Stimulated activated memory B cell treated with anti-CD40 and anti-IgM and Interleukin-4, amounts not matched to agents 10 μg/mL and 1 μg/mL and 100 μg/mL, for 72 hours (primary cell): ENCODE measurements at regions not wholly inside any gene's neighbourhood (a gene's known extent, or its start where the extent isn't known, plus 50 kb on each side); places are given as distances from the start of the nearest gene placed in this dataset.

Experiments used
- ATAC-seq: fragments of 150-1000 bp; cut with Tn5 transposase; 2 replicates; pipeline ENCODE4 v1.10.0; 2021
- H3K27ac Mint-ChIP-seq: one replicate; pipeline ENCODE4 v1.8.0; 2022; ENCODE audit warnings: mild to moderate bottlenecking, mixed read lengths
- H3K27me3 Mint-ChIP-seq: one replicate; pipeline ENCODE4 v1.8.0; 2022; ENCODE audit warnings: mixed read lengths
- H3K36me3 Mint-ChIP-seq: one replicate; pipeline ENCODE4 v1.8.0; 2022; ENCODE audit warnings: mixed read lengths
- H3K4me1 Mint-ChIP-seq: one replicate; pipeline ENCODE4 v1.8.0; 2022; ENCODE audit warnings: mixed read lengths
- H3K4me3 Mint-ChIP-seq: one replicate; pipeline ENCODE4 v1.8.0; 2022; ENCODE audit warnings: mild to moderate bottlenecking, moderate library complexity, mixed read lengths
- H3K9me3 Mint-ChIP-seq: one replicate; pipeline ENCODE4 v1.8.0; 2022; ENCODE audit warnings: mixed read lengths

DNA sequence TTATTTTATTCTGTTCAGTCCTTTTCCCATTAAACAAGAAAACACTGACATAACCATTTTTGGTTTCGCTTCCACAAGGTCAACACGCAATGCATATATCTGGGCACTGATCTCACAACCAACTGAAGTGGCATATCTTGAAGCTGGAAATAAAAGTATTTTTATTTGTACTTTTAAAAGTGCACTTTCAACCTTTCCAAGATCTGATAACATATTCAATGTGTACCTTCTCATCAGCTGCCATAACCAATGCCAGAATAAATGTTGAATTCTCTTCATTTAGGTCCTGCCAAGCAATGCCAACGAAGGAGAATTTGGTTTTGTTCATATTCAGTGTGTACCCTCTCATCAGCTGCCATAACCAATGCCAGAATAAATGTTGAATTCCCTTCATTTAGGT is 148.9 kb upstream of the CEP126 start:
- Mint-ChIP-seq H3K36me3 (no peaks in the 10 kb centered on the region), H3K9me3 (peaks cover 11% of the 10 kb centered on the region), H3K27me3 (no peaks in the 10 kb centered on the region), H3K4me3 (no peak overlapping the region), H3K27ac (no peak overlapping the region), H3K4me1 (no peaks in the 10 kb centered on the region)
- ATAC-seq, result no peak

DNA sequence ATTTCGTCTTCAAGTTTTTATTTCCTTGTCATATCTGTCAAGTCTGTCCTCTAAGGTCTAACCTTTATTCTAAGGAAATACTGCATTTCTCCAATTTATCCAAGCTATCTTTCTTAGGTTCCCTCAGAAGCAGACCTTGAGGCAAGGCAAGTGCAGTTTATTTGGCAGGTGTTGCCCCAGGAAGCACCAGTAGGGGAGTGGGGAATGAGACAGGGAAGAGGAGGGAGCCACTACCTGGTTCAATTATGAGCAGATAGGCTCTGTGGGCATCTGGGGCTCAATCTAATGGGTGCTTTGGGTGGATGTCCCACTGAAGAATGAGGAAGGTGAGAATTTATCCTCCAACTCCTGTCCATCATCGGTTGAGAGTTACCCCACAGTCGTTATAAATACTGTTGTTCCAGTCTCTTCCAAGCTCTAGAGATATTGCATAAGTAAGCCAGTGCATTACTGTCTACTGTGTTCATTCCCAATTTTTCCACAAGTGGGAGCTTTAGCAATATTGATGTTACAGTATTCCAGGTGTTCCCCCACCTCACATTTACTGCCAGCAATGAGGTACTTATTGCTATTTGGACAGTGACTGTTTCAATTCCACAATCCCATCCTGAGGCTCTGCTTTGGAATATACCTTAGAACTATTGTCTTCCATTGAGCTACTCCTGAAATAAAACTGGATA is 154.9 kb upstream of the CEP126 start:
- Mint-ChIP-seq H3K9me3 (no peaks in the 10 kb centered on the region), H3K36me3 (no peaks in the 10 kb centered on the region), H3K4me3 (no peak overlapping the region), H3K27ac (no peak overlapping the region), H3K27me3 (no peaks in the 10 kb centered on the region), H3K4me1 (no peaks in the 10 kb centered on the region)
- no peak for ATAC-seq

DNA sequence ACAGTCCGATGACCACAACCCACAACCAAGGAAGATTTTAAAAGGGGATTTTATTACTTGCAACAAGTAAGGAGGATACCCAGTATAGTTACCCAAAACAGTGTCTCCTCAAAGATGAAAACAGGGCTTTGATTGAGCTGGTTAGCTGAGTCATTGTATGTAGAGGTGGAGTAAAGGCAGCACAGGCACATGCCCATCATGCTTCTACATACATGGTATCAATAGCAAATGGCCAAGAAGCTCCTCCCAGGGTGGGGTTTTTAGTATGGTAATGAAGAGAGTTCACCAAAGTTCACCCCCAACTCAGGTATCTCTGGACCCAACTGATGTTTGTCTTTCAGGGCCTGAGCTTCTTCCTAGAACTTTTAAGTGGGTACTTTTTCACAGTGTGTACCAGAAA is 157.1 kb upstream of the CEP126 start:
- Mint-ChIP-seq H3K27ac (no peak overlapping the region), H3K4me3 (no peak overlapping the region), H3K9me3 (no peaks in the 10 kb centered on the region), H3K27me3 (no peaks in the 10 kb centered on the region), H3K4me1 (no peaks in the 10 kb centered on the region), H3K36me3 (no peaks in the 10 kb centered on the region)
- peak; percentile 13 for ATAC-seq

DNA sequence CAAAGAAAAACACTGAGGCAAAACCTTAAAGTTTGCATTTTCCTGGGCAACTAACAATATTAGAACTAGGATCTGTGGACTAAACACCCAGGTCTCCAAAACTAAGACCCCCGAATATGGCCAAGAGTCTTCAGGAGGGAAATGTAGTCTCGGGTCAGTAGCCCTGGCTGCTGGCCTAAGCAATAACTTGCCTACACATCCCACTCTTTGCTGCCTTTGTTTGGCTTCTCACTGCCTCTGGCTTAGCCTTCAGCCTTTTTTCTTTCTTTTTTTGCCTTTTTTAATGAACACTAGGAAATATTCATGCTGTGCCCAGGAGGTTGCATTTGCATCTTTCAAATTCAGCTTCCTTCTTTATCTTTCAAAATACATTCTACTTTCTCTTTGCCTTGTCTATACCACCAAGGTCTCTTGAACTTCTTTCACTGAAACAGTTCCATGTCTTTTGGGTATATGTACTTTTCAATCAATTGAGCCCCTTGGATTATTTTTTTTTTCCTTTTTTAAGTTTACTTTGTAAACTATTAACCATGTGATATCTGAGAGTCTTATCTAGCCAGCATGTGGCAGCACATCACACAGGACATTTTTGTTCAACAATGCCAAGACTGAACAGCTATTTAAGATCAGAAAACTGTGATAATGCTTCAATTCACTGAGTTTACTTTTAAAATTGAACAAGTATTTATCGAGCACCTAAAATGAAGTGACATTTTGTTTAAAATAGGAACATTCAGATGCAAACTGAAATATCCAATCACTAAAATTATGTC is 165.0 kb upstream of the TRPC6 start:
- Mint-ChIP-seq H3K4me3 (no peak overlapping the region), H3K27ac (no peak overlapping the region), H3K9me3 (no peaks in the 10 kb centered on the region)

DNA sequence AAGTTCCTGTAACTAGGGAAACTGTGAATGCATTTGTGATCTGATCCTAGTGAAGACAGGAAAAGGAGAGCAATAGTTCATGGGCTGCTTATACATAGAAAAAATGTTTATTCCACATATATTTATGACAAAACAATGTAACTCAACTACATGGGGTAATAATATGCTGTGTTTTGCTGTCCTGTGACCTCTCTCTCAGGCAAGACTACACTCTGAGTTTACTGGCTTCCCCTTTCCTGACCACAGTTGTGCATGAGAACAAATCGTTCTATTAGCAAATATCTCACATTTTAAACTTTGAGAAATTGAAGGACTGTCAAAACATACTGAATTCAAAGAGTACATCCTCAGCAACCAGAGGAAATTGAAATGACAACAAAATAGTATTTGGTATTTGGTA is 161.9 kb upstream of the TRPC6 start:
- H3K36me3 Mint-ChIP-seq, result no peaks in the 10 kb centered on the region
- no peaks in the 10 kb centered on the region for H3K27me3 Mint-ChIP-seq
- H3K9me3 Mint-ChIP-seq, result no peaks in the 10 kb centered on the region
- H3K4me3 Mint-ChIP-seq, result no peak overlapping the region
- peaks cover 7% of the 10 kb centered on the region for H3K4me1 Mint-ChIP-seq
- H3K27ac Mint-ChIP-seq, result no peak overlapping the region
- ATAC-seq, result no peak

More for the DNA sequence above, 165.0 kb upstream of the TRPC6 start:
- H3K4me1 Mint-ChIP-seq, result peaks cover 7% of the 10 kb centered on the region
- H3K27me3 Mint-ChIP-seq, result no peaks in the 10 kb centered on the region
- no peaks in the 10 kb centered on the region for H3K36me3 Mint-ChIP-seq
- no peak for ATAC-seq

DNA sequence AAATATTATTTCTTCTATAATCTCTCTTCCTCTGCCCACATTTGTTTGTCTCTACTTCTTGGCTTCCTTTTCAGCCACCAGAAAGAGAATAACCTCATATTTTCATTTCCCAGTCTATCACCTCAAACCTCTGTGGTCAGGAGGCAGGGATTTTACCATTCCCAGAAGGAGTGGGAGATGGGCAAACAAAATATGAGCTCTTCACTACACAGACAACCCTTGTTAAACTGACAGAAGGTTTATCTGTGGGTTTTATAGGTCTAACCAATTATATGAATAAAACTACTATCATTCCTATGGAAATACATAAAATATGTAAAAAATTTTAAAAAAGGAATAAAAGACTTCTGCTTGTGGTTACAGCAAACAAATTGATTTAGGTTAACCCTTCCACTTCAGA is 160.0 kb upstream of the TRPC6 start:
- Mint-ChIP-seq H3K4me1 (peaks cover 6% of the 10 kb centered on the region), H3K4me3 (no peak overlapping the region), H3K27ac (no peak overlapping the region), H3K9me3 (no peaks in the 10 kb centered on the region), H3K36me3 (no peaks in the 10 kb centered on the region), H3K27me3 (no peaks in the 10 kb centered on the region)
- ATAC-seq, result no peak

DNA sequence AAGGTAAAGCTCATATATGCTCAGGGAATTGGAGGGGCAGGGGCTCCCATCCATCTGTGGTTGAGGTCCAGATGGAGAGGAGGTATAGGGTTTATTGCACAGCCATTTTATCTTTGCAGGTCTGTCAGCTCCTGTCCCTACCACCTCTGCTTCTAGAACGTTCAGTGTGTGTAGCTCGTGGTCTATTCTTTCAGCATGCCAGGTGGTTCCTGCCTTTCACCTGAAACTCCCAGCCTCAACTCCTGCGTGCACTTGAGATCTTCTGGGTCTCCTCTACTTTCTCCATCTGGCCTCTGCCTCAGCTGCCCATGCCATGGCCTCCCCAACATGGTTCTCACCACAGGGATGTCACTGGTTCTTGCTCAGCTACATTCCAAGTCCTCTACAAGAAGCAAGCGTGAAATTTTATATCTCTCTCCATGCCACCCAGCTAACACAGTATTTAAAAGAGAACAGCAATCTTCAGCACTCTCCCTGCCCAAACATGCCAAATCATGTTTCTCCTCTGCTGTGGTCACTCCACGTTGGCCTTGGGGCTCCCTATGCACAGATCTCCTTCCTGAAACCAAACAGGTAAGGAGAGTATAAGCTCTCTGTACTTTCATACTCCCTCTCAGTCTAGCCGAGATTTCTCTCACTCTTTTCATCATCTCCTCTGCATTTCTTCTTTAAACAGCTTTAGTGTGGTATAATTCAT is 157.8 kb upstream of the TRPC6 start:
- Mint-ChIP-seq H3K4me3 (no peak overlapping the region), H3K9me3 (no peaks in the 10 kb centered on the region), H3K36me3 (no peaks in the 10 kb centered on the region), H3K27ac (no peak overlapping the region), H3K4me1 (no peaks in the 10 kb centered on the region), H3K27me3 (no peaks in the 10 kb centered on the region)
- ATAC-seq, result peak; percentile 9

DNA sequence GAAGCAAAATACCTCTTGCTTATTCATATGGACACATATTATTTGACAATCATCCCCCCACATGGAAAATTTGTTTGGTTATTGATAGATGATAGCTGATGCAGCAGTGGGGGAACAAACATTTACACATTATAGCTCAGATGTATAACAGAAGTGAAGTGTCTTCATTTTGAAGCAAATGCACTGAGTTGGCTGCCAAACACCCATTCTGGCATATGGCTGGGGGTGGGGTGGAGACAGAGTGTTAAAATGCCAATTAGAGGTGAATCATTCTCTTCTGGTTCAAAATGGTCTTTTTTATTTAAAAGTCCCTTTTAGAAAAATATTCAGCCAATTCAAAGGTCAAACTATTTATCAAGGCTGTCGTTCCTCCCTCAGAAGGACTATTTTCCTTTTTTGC is 157.3 kb upstream of the TRPC6 start:
- no peak overlapping the region for H3K27ac Mint-ChIP-seq
- no peaks in the 10 kb centered on the region for H3K9me3 Mint-ChIP-seq
- no peaks in the 10 kb centered on the region for H3K4me1 Mint-ChIP-seq
- no peaks in the 10 kb centered on the region for H3K36me3 Mint-ChIP-seq
- no peaks in the 10 kb centered on the region for H3K27me3 Mint-ChIP-seq
- no peak overlapping the region for H3K4me3 Mint-ChIP-seq
- no peak for ATAC-seq

DNA sequence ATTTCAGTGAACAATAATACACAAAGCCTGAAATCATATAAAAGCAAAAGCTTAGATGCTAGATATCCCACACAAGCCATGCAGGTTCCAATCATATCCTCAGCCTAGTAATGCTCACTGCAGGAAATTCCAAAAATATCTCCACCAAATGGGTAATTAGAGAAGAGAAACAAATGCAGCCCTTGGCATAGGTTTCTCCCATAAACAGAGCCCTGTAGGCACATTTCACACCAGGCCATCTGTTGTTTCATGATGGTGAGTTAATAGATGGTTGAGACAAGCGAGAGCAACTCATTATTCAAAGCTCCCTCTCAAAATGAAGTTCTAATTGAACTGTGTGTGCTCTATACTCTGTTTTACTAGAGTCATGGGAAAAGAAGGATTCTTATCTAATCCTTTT is 154.6 kb upstream of the TRPC6 start:
- Mint-ChIP-seq H3K27ac (no peak overlapping the region), H3K9me3 (no peaks in the 10 kb centered on the region), H3K36me3 (no peaks in the 10 kb centered on the region), H3K27me3 (no peaks in the 10 kb centered on the region), H3K4me3 (no peak overlapping the region), H3K4me1 (no peaks in the 10 kb centered on the region)
- no peak for ATAC-seq

DNA sequence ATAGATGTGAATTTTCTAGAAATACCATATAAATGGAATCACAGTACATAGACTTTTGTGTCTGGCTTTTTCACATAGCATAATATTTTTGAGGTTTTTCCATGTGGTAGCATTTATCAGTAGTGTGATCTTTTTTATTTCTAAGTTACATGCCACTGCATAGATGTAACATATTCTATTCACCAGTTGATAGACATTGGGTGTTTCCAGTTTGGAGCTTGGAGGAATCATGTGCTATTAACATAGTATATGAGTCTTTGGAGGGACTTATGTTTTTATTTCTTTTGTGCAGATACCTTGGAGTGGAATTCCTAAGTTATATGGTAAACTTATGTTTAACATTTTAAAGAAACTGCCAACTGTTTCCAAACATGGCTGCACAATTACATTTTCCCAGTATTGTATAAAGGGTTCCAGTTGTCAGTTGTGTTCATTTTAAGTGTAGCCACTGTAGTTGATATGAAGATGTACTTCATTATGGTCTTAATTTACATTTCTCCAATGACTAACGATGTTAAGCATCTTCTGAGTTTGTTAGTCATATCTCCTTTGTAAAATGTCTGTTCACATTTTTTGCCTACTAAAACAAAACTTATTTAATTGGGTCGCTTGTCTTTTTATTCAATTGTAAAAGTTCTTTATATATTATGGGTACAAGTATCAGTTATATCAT is 145.7 kb upstream of the TRPC6 start:
- Mint-ChIP-seq H3K9me3 (no peaks in the 10 kb centered on the region), H3K4me1 (no peaks in the 10 kb centered on the region), H3K27me3 (no peaks in the 10 kb centered on the region), H3K27ac (no peak overlapping the region), H3K4me3 (no peak overlapping the region), H3K36me3 (no peaks in the 10 kb centered on the region)
- no peak for ATAC-seq

DNA sequence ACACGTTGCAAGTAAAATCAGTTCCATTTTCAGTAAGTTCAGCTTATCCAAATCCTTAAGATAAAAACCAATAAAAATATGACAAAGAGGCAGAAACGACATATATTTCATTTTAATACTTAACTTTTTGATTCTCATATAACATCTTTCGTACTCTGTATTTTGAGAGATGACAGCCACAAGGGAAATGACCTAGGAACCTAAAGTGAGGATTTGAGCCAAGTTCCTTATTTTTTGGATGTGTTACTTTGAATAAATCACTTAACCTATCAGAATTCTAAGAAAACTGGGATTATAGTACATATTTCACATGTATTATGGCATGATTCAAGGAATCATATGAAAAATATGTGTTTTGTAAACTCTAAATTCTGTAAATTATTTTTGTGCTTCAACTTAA is 143.6 kb upstream of the TRPC6 start:
- no peak overlapping the region for H3K4me3 Mint-ChIP-seq
- no peaks in the 10 kb centered on the region for H3K27me3 Mint-ChIP-seq
- no peak overlapping the region for H3K27ac Mint-ChIP-seq

DNA sequence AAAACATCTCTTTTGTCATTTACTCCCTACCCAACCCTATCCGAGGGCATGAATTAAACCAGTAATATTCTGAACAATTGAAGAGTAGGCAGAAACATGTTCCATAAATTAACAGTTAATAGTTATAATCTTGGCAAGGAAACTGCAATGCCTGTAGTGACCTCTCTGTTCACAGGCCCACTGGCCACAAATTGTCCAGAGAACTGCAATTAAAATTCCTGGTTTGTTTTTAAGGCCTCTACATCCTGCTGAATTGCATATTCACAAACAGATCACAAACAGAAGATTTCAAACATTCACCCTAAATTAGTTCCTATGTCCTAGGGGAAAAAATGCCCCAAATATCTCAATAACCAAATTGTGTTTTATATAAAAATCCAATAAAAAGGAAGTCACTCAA is 143.2 kb upstream of the TRPC6 start:
- H3K27ac Mint-ChIP-seq, result no peak overlapping the region
- no peak for ATAC-seq
- no peak overlapping the region for H3K4me3 Mint-ChIP-seq
- no peaks in the 10 kb centered on the region for H3K4me1 Mint-ChIP-seq
- H3K9me3 Mint-ChIP-seq, result no peaks in the 10 kb centered on the region
- no peaks in the 10 kb centered on the region for H3K27me3 Mint-ChIP-seq
- no peaks in the 10 kb centered on the region for H3K36me3 Mint-ChIP-seq

More for the DNA sequence above, 143.6 kb upstream of the TRPC6 start:
- Mint-ChIP-seq H3K9me3 (no peaks in the 10 kb centered on the region), H3K36me3 (no peaks in the 10 kb centered on the region), H3K4me1 (no peaks in the 10 kb centered on the region)
- ATAC-seq, result no peak

DNA sequence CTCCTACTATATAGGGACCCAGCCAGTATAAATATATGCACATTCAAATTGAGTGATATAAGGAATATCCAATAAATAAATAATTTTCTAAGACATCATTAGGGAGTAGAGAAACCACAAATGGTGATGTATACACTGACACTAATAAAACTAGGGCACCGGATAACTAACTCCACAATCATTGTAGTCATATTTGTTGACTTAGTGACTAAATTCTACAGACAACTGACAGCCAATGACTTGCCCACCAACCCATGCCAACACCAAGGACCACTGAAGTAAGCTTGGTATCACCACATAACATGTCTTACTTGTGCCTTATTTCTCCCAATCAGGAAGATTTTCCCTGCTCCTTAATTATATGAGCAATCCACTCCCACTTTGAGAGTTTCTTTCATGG is 139.6 kb upstream of the TRPC6 start:
- Mint-ChIP-seq H3K9me3 (no peaks in the 10 kb centered on the region), H3K4me1 (no peaks in the 10 kb centered on the region), H3K36me3 (no peaks in the 10 kb centered on the region), H3K4me3 (no peak overlapping the region), H3K27ac (no peak overlapping the region), H3K27me3 (no peaks in the 10 kb centered on the region)
- no peak for ATAC-seq

DNA sequence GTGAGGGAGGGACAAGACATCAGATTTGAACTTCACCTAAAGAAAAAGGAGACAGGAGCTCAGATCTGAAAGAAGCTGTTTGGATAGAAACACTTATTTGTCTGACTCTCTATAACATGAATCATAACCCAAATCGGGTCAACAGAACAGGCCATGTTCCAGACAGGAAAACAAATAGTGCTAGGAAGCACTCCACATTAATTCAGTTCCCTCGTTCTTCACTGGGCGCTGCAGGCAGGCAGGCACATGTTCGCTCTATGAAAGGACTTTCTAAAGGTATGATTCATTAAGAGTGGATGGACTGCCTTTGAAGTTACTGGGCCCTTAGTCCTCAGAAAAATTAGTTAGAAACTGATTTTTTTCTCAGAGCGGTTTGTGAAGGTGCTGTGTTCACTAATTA is 137.5 kb upstream of the TRPC6 start:
- Mint-ChIP-seq H3K9me3 (no peaks in the 10 kb centered on the region), H3K4me3 (no peak overlapping the region), H3K4me1 (no peaks in the 10 kb centered on the region), H3K27ac (no peak overlapping the region), H3K36me3 (no peaks in the 10 kb centered on the region), H3K27me3 (no peaks in the 10 kb centered on the region)
- no peak for ATAC-seq

DNA sequence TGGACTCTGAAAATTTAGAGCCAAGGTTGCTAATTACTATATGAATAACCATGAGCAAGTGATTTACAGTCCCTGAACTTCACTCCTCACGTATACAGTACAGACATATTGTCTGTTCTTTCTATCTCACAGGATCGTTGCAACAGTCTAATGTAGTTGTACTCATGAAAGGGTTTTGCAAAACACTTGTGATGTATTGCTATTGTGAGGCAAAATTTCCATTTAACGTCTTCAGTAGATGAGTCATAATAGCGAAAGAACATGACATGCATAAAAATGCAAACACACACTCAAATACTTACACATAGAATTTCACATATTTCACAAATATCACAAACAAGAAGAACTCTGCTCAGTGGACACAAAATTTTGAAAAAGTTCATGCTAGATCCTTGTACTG is 134.6 kb upstream of the TRPC6 start:
- Mint-ChIP-seq H3K4me1 (no peaks in the 10 kb centered on the region), H3K4me3 (no peak overlapping the region), H3K36me3 (no peaks in the 10 kb centered on the region), H3K27ac (no peak overlapping the region), H3K9me3 (no peaks in the 10 kb centered on the region), H3K27me3 (no peaks in the 10 kb centered on the region)
- no peak for ATAC-seq
